NCI-H146 (cell line): ENCODE measurements at regions not wholly inside any gene's neighbourhood (a gene's known extent, or its start where the extent isn't known, plus 50 kb on each side); places are given as distances from the start of the nearest gene placed in this dataset.

Experiments
- DNase-seq: peaks from one replicate; lab custom pipeline; 2025; lab: John Stamatoyannopoulos, UW

- no peak for DNase-seq
These were observed 51.3 kb upstream of the CNKSR3 start for GRCh38 chr6:154561750-154562149.

- no peak for DNase-seq
These were observed 54.8 kb upstream of the CNKSR3 start for GRCh38 chr6:154565331-154565730.

GRCh38 chr6:154566866-154567265 is 56.4 kb upstream of the CNKSR3 start:
- no peak for DNase-seq

GRCh38 chr6:154567695-154568220 is 57.3 kb upstream of the CNKSR3 start:
- peak; percentile 88 for DNase-seq

- peak; percentile 87 for DNase-seq
These were observed 58.8 kb upstream of the CNKSR3 start for GRCh38 chr6:154569156-154569862.

GRCh38 chr6:154570505-154570904 is 60.0 kb upstream of the CNKSR3 start:
- DNase-seq: no peak

GRCh38 chr6:154572556-154572955 is 62.1 kb upstream of the CNKSR3 start:
- DNase-seq: no peak

GRCh38 chr6:154578004-154578559 is 67.6 kb upstream of the CNKSR3 start:
- no peak for DNase-seq

- DNase-seq: no peak
These were observed 68.6 kb upstream of the CNKSR3 start for GRCh38 chr6:154579046-154579445.

- no peak for DNase-seq
These were observed 69.0 kb upstream of the CNKSR3 start for GRCh38 chr6:154579485-154579884.

- no peak for DNase-seq
These were observed 70.1 kb upstream of the CNKSR3 start for GRCh38 chr6:154580397-154581135.

- no peak for DNase-seq
These were observed 72.2 kb upstream of the CNKSR3 start for GRCh38 chr6:154582696-154583095.

- no peak for DNase-seq
These were observed 73.2 kb upstream of the CNKSR3 start for GRCh38 chr6:154583546-154584188.

- peak; percentile 100 for DNase-seq
These were observed 80.3 kb upstream of the CNKSR3 start for GRCh38 chr6:154590756-154591155.

- no peak for DNase-seq
These were observed 80.7 kb upstream of the CNKSR3 start for GRCh38 chr6:154591234-154591633.

- DNase-seq: no peak
These were observed 81.8 kb upstream of the CNKSR3 start for GRCh38 chr6:154592199-154592860.

GRCh38 chr6:154593122-154593521 is 82.6 kb upstream of the CNKSR3 start:
- peak; percentile 50 for DNase-seq

GRCh38 chr6:154594496-154595198 is 84.2 kb upstream of the CNKSR3 start:
- DNase-seq: no peak

- no peak for DNase-seq
These were observed 85.1 kb upstream of the CNKSR3 start for GRCh38 chr6:154595538-154595937.

- no peak for DNase-seq
These were observed 85.5 kb upstream of the CNKSR3 start for GRCh38 chr6:154596009-154596408.

GRCh38 chr6:154596701-154597100 is 86.2 kb upstream of the CNKSR3 start:
- no peak for DNase-seq
